A549 (cell line): ENCODE measurements at regions not wholly inside any gene's neighbourhood (a gene's known extent, or its start where the extent isn't known, plus 50 kb on each side); places are given as distances from the start of the nearest gene placed in this dataset.

Experiments used
- CTCF ChIP-seq: fragments of >200 bp; sonication (Bioruptor Twin); formaldehyde crosslinking; IDR thresholded peaks from 3 replicates; pipeline ENCODE4 v1.5.1; 2016
- ELK1 ChIP-seq: fragments of 150-350 bp; IDR thresholded peaks from 2 replicates; pipeline ENCODE4 v1.6.1; 2014; ENCODE audit warnings: low read depth, mild to moderate bottlenecking, low read length
- EP300 ChIP-seq, 2 experiments: fragments of >200 bp; sonication (Bioruptor Twin); formaldehyde crosslinking; IDR thresholded peaks; 2 replicates in 1 of 2; 3 replicates in 1 of 2; pipeline ENCODE4 v1.6.1; 2016 to 2017
- ESRRA ChIP-seq: fragments of 150-350 bp; IDR thresholded peaks from 2 replicates; pipeline ENCODE4 v1.6.1; 2014; ENCODE audit warnings: mild to moderate bottlenecking, low read length, borderline replicate concordance
- SMC3 ChIP-seq: fragments of >200 bp; sonication (Bioruptor Twin); formaldehyde crosslinking; IDR thresholded peaks from 3 replicates; pipeline ENCODE4 v1.6.1; 2018; ENCODE audit warnings: inconsistent platforms

- TF ChIP-seq SMC3 (no peak), EP300 (IDR thresholded peaks at IDR 0.05) (no peak), ELK1 (no peak), CTCF (no peak), ESRRA (no peak)
These were observed 160.8 kb downstream of the CRYBB2 start for GRCh38 chr22:25380122-25380747.
